ENCODE measurements at regions not wholly inside any gene's neighbourhood (a gene's known extent, or its start where the extent isn't known, plus 50 kb on each side); places are given as distances from the start of the nearest gene placed in this dataset.

DNA sequence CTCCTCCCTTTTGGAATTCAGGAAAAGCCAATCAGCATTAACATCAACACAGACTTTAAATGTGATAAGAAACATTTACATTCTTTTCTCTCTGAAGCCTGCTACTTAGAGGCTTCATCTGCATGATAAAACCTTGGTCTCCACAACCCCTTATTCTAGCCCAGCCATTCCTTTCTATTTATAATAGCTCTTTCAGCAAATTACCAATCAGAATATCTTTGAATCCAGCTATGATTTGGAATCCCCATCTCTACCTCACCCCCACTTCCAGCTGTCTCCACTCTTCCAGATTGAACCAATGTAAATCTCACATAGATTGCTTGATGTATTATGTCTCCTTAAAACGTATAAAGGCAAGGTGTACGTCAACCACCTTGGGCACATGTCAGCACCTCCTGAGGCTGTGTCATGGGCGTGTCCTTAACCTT is 139.7 kb downstream of the TUSC7 start:
- DNase-seq, result no peak

DNA sequence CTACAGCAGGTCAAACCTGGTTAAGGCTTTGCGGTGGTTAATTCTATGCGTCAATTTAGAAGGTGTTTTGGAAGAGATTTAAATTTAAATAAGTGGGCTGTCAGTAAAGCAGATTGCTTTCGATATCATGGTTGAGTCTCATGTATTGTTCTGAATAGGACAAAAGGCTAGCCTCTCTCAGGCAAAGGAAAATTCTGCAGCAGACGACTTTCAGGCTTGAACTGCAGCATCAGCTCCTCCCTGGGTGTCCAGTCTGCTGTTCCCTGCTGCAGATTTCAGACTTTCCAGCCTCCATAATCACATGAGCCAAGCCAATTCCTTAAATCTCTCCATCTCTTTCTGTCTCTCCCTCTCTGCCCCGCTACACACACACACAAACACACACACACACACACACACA is 143.2 kb downstream of the TUSC7 start:
- no peak for DNase-seq

DNA sequence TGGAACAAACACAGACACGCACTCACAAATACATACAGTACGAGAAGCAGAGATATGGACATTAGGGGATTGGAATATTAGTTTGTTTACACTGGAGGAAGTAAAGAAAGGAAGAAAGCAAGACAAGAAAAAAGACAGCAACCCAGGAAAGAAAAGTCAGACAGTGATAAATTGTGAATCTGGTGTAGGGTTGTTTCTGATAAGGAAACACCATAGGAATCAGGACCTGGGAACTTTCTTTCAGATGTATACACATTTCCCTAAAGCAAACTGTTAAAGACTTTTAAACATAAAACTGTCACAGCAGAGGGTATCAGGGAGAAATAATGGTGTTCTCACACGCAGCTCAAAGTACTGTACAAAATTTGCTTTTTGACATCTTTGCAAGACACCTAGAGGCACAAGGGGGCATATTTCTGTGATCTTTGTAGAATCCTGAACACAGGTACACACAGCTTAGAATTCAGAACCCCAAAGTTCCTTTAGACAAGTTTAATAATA is 153.7 kb downstream of the TUSC7 start:
- no peak for DNase-seq

DNA sequence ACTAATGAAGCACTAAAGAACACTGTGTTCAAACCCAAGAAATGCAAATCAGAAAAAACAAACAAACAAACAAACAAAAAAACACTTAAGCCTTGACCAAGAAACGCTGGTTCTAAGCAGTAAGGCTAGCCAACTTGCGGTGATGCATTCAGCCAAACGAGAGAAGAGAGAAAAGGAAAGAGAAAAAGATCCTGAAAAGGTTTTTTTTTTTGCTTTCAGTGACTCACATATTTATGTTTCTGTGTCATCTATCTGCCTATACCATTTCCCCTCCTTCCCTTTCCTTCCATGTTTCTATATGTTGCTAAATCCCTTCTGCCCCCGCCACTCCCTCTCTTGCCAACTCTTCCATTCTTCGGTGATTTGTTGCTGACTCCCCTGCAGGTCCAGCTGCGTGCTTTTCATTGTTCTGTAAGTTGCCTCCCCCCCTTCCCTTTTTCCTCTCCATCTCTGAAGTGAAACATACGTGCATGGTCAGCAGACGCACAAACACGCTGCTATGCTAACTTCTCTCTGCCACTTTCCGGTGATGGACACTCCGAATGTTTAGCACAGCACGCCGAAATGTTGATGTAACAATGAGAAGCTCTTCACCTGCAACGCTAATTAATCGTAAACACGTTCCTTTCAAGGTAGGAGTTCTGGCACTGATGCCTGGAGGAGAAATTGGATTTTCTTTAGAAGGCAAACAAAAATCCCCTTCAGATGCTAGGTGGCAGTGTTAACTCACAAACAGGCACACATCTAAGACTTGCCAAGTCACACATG is 154.4 kb downstream of the TUSC7 start:
- no peak for DNase-seq

DNA sequence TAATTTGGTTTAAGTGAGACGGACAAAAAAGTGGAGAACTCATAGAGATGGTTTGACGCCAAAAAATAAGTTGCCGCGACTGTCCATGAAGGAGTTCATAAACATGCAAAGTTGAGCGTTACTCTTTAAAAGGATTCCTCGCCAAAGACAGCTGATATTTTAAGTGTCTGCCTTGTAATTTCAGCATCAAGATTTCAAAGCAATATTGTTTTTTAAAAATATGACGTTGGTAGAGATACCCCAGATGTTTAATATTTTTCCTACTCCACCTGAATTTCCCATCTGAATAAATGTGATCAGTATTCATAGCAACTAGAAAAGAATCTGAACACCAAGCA is 155.0 kb downstream of the TUSC7 start:
- no peak for DNase-seq

DNA sequence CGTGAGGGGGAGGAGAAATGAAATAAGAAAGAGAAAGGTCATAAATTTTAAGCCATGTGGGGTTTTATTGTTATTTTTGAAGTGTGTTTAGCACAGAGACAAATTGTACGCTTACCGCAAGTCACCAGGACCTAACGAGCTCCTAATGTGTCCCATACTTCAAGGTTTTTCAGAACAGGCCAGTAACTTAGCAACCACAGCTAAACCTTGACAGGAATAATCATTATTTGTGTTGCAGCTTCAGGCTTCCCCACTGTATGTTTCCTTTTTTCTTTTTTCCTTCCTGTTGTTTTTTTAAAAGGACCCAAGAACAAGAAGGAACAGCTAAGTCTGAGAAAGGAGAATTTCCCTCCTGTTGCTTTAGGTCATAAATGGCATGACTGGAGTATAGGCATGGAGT is 160.8 kb downstream of the TUSC7 start:
- DNase-seq, result no peak

DNA sequence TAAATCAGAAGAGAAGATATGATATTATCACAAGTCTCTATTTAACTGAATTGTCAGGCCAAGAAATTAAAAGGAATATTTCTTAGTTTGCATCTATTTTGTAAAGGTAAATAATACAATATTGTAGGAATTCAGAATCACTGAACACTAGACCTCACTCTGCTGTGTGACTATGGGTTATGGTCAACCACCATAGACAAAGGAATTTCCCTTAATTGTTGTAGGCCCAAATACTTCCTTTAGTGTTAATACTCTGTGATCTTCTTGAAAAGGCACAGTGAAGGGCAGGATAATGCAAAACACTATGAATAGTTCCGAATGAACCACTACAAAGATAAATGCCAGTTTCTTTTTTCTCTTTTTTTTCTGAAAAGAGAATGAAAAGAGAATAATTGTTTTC is 162.3 kb downstream of the TUSC7 start:
- no peak for DNase-seq

DNA sequence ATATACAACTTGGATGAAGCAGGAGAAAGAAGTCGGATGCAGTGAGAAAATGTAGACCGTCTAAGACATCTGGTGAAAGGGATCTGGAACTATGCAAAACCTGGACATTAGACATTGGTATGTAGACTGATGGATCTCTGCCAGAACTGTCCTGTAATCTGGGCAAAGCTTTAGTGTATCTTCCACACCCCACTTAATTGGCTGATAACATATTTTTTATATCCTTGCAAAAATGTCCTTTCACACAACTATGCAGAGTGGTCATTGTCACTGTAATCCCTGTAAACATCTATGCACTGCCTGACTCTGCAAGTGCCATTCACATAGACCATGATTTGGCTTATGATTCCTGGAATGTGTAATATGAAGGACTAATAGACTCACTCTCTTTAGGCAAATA is 163.1 kb downstream of the TUSC7 start:
- DNase-seq, result no peak

DNA sequence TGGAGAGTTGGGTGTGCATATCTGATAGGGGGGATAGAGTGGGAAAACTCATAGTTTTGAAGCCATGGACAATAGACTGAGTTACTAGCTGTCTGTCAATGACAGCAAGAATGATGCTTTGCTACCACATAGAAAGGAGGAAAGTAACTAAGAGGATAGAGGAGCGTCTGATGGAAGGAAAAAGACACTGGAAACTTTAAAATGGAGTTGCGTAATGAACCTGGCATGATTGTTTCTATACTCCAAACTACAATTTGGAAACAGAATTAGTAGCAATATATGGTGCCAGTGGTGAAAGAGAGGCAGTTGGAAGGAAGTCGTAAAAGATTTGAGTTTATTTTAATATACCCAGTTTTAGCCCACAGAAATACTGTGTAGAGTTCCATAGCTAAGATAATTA is 163.6 kb downstream of the TUSC7 start:
- no peak for DNase-seq

DNA sequence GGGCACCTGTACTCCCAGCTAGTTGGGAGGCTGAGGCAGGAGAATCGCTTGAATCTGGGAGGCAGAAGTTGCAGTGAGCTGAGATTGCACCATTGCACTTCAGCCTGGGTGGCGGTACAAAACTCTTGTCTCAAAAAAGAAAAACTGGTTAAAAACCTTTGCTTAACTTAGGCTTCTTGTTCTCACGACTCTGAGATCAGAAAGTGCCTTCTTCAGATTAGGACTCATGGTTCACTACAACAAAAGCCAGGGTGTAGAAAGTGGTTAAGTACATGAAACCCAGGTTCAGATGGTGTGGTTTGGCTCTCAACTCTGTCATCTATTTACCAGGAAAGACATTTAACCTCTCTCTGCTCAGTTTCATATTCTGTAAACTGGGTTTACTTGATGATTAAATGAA is 168.4 kb downstream of the TUSC7 start:
- DNase-seq, result no peak

DNA sequence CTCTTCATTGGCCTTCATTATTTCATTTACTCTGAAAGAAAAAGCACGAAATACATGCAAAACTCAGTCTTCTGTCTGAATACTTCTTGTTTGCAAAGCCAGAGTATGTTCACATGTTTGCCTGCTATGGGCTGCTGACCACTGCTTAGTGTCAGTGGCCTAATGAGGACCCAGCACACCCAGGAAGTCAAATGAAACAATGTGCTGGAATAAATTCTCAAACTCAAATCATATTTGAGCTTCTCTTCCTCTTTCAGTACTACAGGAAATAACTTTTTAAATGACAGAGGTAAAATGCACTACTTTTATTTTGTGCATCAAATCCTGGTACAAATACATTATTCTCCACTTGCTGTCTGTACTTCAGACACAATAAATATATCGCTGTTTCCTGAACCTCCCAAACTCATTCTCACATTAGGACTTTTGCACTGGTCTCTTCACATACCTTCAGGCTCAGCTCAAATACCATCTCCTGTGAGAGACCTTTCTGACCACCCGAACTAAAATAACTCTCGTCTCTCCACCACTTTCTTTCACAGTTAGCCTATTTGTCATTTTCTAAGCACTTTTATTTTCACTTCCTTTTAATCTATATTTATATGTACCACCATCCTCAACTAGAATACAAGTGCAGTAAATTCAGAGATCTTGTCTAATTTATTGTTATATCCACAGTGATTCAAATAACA is 176.8 kb downstream of the TUSC7 start:
- no peak for DNase-seq

DNA sequence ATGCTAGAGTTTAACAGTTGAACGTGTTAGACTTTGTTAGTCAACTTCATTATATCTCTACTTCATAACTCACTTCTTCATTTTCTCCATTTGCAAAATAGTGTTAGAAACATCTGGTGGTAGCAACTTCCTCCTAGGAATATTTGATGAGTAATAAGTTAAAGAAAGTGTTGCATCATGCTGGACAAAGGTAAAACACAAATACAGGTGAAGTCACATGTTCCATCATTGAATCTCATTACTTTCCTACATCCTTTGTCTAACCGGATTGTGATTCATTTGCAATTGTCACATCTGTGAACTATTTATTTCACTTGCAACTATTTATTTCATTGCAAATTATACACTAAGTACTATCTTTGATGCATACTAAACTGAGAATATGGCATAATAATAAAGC is 186.5 kb downstream of the TUSC7 start:
- no peak for DNase-seq

DNA sequence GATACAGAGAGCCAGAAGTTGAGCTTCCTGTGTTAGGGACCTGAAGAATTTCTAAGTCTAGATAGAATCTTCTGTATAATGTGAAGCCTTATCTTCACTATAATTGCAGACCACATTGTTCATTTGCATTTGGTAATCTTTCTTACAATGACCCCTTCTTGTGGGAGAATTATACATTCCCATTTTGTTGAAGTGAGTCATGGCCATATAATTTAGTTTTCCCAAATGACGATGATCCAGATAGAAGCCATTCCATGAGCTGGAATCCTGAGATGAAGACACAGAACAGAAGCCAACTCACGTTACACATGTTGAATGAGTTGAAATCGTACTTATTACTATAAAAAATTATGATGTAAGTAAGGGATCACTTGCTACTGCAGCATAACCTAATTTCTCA is 187.8 kb downstream of the TUSC7 start:
- DNase-seq, result no peak

DNA sequence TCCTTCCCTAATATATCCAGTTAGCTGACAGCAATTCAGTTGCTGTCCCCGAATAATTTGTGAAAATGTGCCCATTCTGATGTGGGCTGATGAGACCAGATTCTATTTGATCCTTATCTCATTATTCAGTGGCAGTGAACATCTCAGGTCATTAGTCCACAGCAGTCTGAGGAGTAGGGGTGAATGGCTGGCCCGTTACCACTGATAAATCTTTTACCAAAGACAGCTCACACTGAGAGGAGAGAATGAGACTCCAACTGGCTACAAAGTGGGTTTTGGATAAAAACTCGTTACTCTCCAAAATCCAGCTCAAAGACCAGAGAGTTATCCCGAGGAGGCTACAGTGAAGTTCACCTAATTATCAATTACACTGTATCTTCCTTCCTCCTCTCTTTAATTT is 189.7 kb downstream of the TUSC7 start:
- no peak for DNase-seq

DNA sequence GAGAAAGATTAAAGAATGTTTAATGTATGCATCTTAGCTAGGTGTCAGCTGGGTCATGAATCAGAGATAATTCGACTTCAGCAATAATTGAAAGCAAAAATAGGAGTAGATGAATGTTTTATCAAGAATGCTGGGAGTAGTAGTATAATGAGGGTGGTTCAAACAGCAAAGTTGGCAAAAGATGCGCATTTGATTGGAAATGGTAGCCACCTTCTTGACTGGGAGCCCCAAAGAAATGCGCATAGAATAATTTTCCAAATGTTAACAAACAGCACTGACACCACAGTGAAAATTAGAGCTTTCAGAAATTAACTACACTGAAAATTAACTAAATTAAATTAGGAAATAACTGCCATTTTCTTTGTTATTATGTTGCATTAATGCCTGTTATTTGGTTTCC is 195.8 kb downstream of the TUSC7 start:
- no peak for DNase-seq

DNA sequence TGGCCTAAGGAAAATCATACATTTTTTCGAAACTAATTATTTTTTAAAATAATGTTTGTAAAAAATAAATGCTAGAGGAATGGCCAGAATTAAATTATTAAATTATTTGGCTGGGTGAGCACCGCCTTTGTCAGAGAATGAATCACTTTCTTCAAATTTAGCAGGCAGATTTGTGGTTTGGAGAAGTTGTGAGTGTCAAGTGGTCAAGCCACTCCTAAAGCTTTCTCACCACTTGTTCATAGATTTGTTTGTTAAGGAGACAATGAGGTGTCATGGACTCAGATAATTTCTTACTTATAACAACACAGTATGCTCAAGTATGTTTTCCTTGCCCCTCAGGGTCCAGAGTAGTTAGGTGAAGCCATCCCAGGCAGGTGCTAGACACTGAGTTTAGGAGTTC is 196.2 kb downstream of the TUSC7 start:
- DNase-seq, result no peak

DNA sequence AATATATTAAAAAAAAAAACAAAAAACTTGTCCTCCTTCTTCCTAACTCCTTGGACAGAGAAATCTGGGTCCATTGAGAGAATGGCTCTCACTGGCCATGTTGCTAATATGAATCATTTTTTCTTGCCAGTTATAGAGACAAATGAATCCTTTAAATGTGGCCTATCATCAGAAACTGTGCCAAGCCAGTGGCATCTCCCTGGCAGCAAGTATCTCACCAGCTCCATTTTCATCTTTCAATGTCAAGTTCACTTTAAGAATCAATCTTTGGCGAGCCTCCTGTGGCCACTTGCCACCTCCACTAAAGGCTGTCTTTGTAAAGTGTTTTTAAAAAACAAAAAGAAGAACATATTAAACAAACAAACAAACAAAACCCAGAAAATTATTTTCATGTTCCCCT is 202.5 kb downstream of the TUSC7 start:
- no peak for DNase-seq

DNA sequence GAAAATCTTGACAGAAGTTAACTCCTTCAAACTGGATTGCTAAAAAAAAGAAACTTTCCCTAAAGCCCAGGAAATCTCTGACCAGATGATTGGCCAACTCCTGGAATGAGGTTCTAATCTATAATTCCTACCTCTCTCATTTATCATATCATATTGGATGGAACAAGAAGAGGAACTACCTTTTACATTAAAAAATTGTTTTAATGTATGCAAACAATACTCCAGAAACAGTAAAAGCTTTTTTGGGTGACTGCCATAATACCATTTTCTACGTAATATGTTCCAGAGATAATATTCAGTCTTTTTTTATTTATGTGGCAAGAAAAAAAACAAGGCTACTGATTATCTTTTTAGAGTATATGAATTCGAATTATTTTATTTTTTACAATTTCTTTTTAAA is 204.4 kb downstream of the TUSC7 start:
- no peak for DNase-seq

DNA sequence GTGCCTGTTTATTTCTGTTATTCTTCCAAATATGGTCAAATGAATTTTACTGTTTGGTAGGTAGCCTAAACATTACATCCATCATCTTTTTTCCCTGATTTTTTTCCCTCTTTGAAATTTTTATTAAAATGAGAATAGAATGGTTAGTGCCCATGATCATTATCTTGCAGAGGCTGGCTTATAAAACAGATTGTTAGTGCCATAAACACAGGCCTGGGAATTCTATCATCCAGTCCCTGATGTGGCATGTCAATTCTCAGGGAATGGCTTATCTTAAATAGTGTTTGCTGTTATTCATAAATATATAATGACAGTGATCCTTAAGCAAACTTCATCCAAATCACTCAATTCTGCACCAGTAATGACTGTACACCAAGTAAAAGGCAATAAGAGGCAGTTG is 207.3 kb downstream of the TUSC7 start:
- no peak for DNase-seq

DNA sequence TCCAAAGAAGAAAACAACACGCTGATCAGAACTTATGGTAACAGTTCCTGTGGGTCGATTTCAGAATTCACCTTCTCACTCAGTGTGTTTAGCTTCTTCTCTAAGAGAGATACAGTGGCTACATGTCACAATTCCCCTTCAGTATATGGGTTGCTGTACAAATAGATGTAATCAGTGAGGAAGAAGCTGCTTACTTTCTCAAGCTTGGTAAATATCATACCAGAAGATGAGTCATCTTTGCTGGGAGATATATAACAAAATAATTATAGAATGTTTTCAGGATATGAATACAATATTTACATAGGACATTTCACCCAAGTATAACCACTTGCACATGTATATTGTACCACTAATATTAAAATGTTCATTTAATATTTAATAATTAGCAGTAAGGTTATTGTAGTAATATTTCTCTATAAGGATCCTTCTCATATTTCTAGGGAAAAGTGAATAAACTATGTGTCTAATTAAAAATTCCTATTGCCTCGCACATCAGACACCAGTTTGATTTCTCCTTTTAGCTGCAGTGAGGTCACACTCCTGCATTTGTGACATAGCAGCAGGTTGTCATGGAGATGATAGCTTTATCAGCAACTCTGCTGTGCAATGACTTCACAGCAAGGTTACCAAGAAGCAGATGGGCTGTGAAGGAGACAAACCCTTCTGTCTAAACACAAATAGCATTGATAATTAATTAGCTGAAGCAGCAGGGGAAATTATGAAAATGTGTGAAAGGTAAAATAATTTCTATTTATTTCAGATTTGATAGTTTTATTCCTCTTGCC is 211.4 kb downstream of the TUSC7 start:
- no peak for DNase-seq

DNA sequence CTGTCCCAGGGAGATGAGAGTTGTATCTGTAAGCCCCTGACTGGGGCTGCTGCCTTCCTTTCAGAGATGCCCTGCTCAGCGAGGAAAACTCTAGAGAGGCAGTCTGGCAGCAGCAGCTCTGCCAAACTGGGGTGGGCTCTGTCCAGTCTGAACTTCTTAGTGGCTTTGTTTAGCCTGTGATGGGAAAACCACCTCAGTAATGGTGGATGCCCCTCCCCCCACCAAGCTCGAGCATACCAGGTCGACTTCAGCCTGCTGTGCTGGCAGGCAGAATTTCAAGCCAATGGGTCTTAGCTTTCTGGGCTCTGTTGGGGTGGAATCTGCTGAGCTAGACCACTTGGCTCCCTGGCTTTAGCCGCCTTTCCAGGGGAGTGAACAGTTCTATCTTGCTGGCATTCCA is 218.3 kb downstream of the TUSC7 start:
- DNase-seq, result no peak

DNA sequence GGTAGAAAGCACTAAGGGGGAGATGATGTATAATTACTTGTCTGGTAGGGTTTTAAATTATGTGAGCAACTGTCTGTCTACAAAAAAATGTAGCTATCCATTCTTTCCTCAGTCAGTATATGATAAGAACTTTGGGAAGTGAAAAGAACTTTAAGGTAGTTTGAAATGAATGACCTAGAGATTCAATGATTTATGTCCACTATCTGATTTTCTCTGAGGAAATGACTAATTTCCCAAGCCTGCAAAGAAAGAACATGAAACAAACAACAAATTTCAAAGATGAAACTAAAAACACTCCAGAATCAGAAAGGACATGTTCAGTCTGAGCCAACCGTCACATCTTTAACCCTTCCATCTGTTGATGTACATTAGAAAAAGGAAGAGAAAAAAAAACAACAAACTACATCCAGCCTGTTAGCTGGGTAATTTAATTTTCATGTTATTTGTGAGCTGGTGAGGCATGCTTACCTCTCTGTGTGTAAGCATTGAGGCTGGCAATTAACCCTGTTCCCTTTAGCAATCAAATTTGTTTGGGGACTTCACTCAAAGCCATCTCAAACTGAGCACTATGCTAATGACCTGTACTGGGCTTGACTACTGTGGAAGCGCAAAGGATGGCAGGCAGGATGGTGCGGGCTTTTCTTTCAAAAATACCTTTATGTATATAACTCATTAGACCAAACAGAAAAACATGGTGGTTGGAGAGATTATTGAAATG is 220.1 kb downstream of the TUSC7 start:
- no peak for DNase-seq

DNA sequence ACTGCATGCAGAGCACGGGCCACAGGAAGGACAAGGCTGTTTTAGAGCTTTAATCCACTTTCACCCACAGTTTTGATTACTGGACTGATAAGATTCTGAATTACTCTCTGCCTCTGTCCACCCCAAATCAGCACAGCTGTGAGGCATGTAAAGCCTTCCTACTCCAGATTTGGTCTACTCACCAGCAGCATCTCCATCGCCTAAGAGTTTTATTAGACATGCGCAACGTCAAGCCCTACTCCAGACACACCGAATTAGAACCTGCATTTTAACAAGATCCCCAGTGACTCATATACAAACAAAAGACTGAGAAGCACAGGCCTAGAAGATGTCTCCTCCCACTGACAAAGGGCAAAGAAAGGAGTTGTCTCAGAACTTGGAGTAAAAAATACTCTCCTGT is 221.2 kb downstream of the TUSC7 start:
- DNase-seq, result no peak

Measured in NK-92 treated with Interleukin-12 subunit alpha and Interleukin-12 subunit beta, amount 100 ng/mL, for 24 hours (cell line).